ENCODE measurements at regions not wholly inside any gene's neighbourhood (a gene's known extent, or its start where the extent isn't known, plus 50 kb on each side); places are given as distances from the start of the nearest gene placed in this dataset.

- Histone ChIP-seq H3K36me3 (no peaks in the 10 kb centered on the region), H3K27ac (no peak overlapping the region), H3K9ac (ENCODE audit: low read depth in 2 of 2, low read length in 2 of 2) (no peak overlapping the region), H3K27me3 (no peaks in the 10 kb centered on the region), H3K4me3 (no peak overlapping the region), H3K4me1 (no peaks in the 10 kb centered on the region), H3K9me3 (no peaks in the 10 kb centered on the region)
- intact Hi-C loops (cut with DNase I), result no loop called here
- TF ChIP-seq CTCF (IDR thresholded peaks at IDR 0.05), result no peak
- DNase-seq, result no peak
These were observed 98.0 kb upstream of the VLDLR start for GRCh38 chr9:2523591-2523990.

GRCh38 chr9:2524601-2525000, 97.0 kb upstream of the VLDLR start:
- no peak for DNase-seq
- Histone ChIP-seq H3K9ac (ENCODE audit: low read depth in 2 of 2, low read length in 2 of 2) (no peak overlapping the region), H3K36me3 (no peaks in the 10 kb centered on the region), H3K27ac (no peak overlapping the region), H3K4me3 (no peak overlapping the region), H3K9me3 (no peaks in the 10 kb centered on the region), H3K4me1 (no peaks in the 10 kb centered on the region), H3K27me3 (no peaks in the 10 kb centered on the region)
- TF ChIP-seq CTCF (IDR thresholded peaks at IDR 0.05), result no peak
- intact Hi-C loops (cut with DNase I), result no loop called here

- no peak for TF ChIP-seq CTCF (IDR thresholded peaks at IDR 0.05)
- Histone ChIP-seq H3K4me1 (no peaks in the 10 kb centered on the region), H3K36me3 (no peaks in the 10 kb centered on the region), H3K9me3 (no peaks in the 10 kb centered on the region), H3K27me3 (no peaks in the 10 kb centered on the region), H3K4me3 (no peak overlapping the region), H3K27ac (no peak overlapping the region), H3K9ac (ENCODE audit: low read depth in 2 of 2, low read length in 2 of 2) (no peak overlapping the region)
- no peak for DNase-seq
- intact Hi-C loops (cut with DNase I), result no loop called here
These were observed 96.4 kb upstream of the VLDLR start for GRCh38 chr9:2525147-2525546.

GRCh38 chr9:2526071-2526828, 95.3 kb upstream of the VLDLR start:
- H3K27me3 ChIP-seq, result no peaks in the 10 kb centered on the region
- no peak overlapping the region for H3K9ac ChIP-seq (ENCODE audit: low read depth in 2 of 2, low read length in 2 of 2)
- H3K4me3 ChIP-seq, result no peak overlapping the region
- no peak for TF ChIP-seq CTCF (IDR thresholded peaks at IDR 0.05)
- DNase-seq, result no peak
- no peak overlapping the region for H3K27ac ChIP-seq
- H3K36me3 ChIP-seq, result no peaks in the 10 kb centered on the region
- no peaks in the 10 kb centered on the region for H3K9me3 ChIP-seq
- intact Hi-C loops (cut with DNase I), result no loop called here
- no peaks in the 10 kb centered on the region for H3K4me1 ChIP-seq

- H3K9me3 ChIP-seq, result no peaks in the 10 kb centered on the region
- intact Hi-C loops (cut with DNase I), result no loop called here
- DNase-seq, result no peak
- no peaks in the 10 kb centered on the region for H3K36me3 ChIP-seq
- no peak overlapping the region for H3K27ac ChIP-seq
- no peak for TF ChIP-seq CTCF (IDR thresholded peaks at IDR 0.05)
- H3K9ac ChIP-seq (ENCODE audit: low read depth in 2 of 2, low read length in 2 of 2), result no peak overlapping the region
- no peak overlapping the region for H3K4me3 ChIP-seq
- no peaks in the 10 kb centered on the region for H3K4me1 ChIP-seq
- no peaks in the 10 kb centered on the region for H3K27me3 ChIP-seq
These were observed 90.1 kb upstream of the VLDLR start for GRCh38 chr9:2531481-2531880.

Measured in colonic mucosa (tissue), 4 donors.